ENCODE measurements at regions not wholly inside any gene's neighbourhood (a gene's known extent, or its start where the extent isn't known, plus 50 kb on each side); places are given as distances from the start of the nearest gene placed in this dataset.
"Not testable (repeated sequence)": the region's sequence is repeated elsewhere in the genome, so short reads cannot be mapped to it uniquely, and the experiment has no call there.

- TF ChIP-seq ZNF565 (CRISPR knock-in tag; conservative IDR thresholded peaks at IDR 0.05; ENCODE audit: low read depth); CSDC2 (CRISPR knock-in tag; IDR thresholded peaks at IDR 0.05): not testable (repeated sequence)
Observed at GRCh38 chr4:71220848-71221247, 118.0 kb upstream of the SLC4A4 start.

All from SK-N-SH treated with all-trans-retinoic acid at 6 μM for 48 hours (cell line).